ENCODE measurements at regions not wholly inside any gene's neighbourhood (a gene's known extent, or its start where the extent isn't known, plus 50 kb on each side); places are given as distances from the start of the nearest gene placed in this dataset.
A peak's percentile ranks its signal among the peaks of the same experiment; 100 is the strongest.

GRCh38 chr9:14516656-14517055, 176.6 kb downstream of the ZDHHC21 start:
- H4K20me1 ChIP-seq (ENCODE audit: insufficient read depth), result no peaks in the 10 kb centered on the region
- H3K79me2 ChIP-seq (ENCODE audit: insufficient read depth), result no peaks in the 10 kb centered on the region
- no peaks in the 10 kb centered on the region for H3K27me3 ChIP-seq (ENCODE audit: insufficient read depth)
- H3K4me1 ChIP-seq (ENCODE audit: control insufficient read depth in 1 of 2, insufficient read depth in 2 of 2, low read depth in 1 of 2, low read length in 1 of 2), result peaks cover 0 to 27% of the 10 kb centered on the region in 2 experiments; a peak in 2 of 4 replicates
- CTCF ChIA-PET, result interaction anchor here (0.6 to 2.6 kb wide), 14 partner anchors 9 to 1812 kb away, joined by 3 to 11 read pairs (median 5); no protein-coding TSS in a partner anchor
- no peak overlapping the region for H3K9ac ChIP-seq
- POLR2A ChIA-PET, result interaction anchor here (0.6 to 1.3 kb wide), 3 partner anchors 77 to 190 kb away, joined by 3 read pairs; no protein-coding TSS in a partner anchor
- no peaks in the 10 kb centered on the region for H3K36me3 ChIP-seq (replicated peaks in 1 of 2; ENCODE audit: control insufficient read depth in 1 of 2, insufficient read depth in 2 of 2, low read length in 1 of 2)
- H3K9me3 ChIP-seq, result no peaks in the 10 kb centered on the region
- no peaks in the 10 kb centered on the region for H3K9me2 ChIP-seq
- TF ChIP-seq FOSL2 (IDR thresholded peaks at IDR 0.05; ENCODE audit: borderline replicate concordance, low read depth) (no peak), ZBTB33 (IDR thresholded peaks at IDR 0.05; ENCODE audit: borderline replicate concordance, low read depth) (no peak), EZH2phosphoT487 (IDR thresholded peaks at IDR 0.05; ENCODE audit: borderline replicate concordance, low read depth) (no peak), FOXJ3 (CRISPR knock-in tag; IDR thresholded peaks at IDR 0.05) (no peak), USF1 (IDR thresholded peaks at IDR 0.05; ENCODE audit: borderline replicate concordance, low read depth) (no peak), IRF3 (IDR thresholded peaks at IDR 0.05; ENCODE audit: low read depth, low read length) (no peak), NRF1 (IDR thresholded peaks at IDR 0.05; ENCODE audit: low read depth, low read length) (no peak)
- 39% methylated on average over 2 of the region's 2 CpGs for WGBS (ENCODE audit: low lambda C conversion rate)
- no peak overlapping the region for H3K4me2 ChIP-seq
- peak overlapping the region in 1 of 2 experiments; percentile 93; a peak in 2 of 4 replicates for H3K27ac ChIP-seq (ENCODE audit: low read depth in 2 of 2, low read length in 1 of 2)
- DNase-seq, result no peak
- H3F3A ChIP-seq (replicated peaks; ENCODE audit: insufficient read depth), result no peaks in the 10 kb centered on the region
- H2AFZ ChIP-seq (ENCODE audit: low read depth), result no peak overlapping the region
- H3K4me3 ChIP-seq (ENCODE audit: low read depth in 2 of 2, low read length in 1 of 2), result no peak overlapping the region

GRCh38 chr9:14515571-14516198, 177.5 kb downstream of the ZDHHC21 start:
- H2AFZ ChIP-seq (ENCODE audit: low read depth), result no peak overlapping the region
- no peaks in the 10 kb centered on the region for H3F3A ChIP-seq (replicated peaks; ENCODE audit: insufficient read depth)
- ChIA-PET POLR2A (interaction anchor here (0.6 to 1.1 kb wide), 2 partner anchors 78 to 189 kb away, joined by 3 read pairs; no protein-coding TSS in a partner anchor), CTCF (interaction anchor here (0.6 to 2.5 kb wide), 12 partner anchors 9 to 589 kb away, joined by 3 to 11 read pairs (median 5); no protein-coding TSS in a partner anchor)
- no peaks in the 10 kb centered on the region for H4K20me1 ChIP-seq (ENCODE audit: insufficient read depth)
- H3K27me3 ChIP-seq (ENCODE audit: insufficient read depth), result no peaks in the 10 kb centered on the region
- H3K9ac ChIP-seq, result no peak overlapping the region
- H3K4me3 ChIP-seq (ENCODE audit: low read depth in 2 of 2, low read length in 1 of 2), result no peak overlapping the region; a peak in 1 of 4 replicates
- no peaks in the 10 kb centered on the region for H3K9me3 ChIP-seq
- H3K36me3 ChIP-seq (replicated peaks in 1 of 2; ENCODE audit: control insufficient read depth in 1 of 2, insufficient read depth in 2 of 2, low read length in 1 of 2), result no peaks in the 10 kb centered on the region
- peak; percentile 42 for DNase-seq
- H3K4me1 ChIP-seq (ENCODE audit: control insufficient read depth in 1 of 2, insufficient read depth in 2 of 2, low read depth in 1 of 2, low read length in 1 of 2), result peaks cover 0 to 27% of the 10 kb centered on the region in 2 experiments; a peak in 2 of 4 replicates
- H3K27ac ChIP-seq (ENCODE audit: low read depth in 2 of 2, low read length in 1 of 2), result peak overlapping the region in 1 of 2 experiments; percentile 93; a peak in 2 of 4 replicates
- WGBS (ENCODE audit: low lambda C conversion rate), result 60% methylated on average over 10 of the region's 16 CpGs
- H3K9me2 ChIP-seq, result no peaks in the 10 kb centered on the region
- no peaks in the 10 kb centered on the region for H3K79me2 ChIP-seq (ENCODE audit: insufficient read depth)
- H3K4me2 ChIP-seq, result no peak overlapping the region
- TF ChIP-seq FOSL2 (IDR thresholded peaks at IDR 0.05; ENCODE audit: borderline replicate concordance, low read depth) (no peak), RCOR1 (IDR thresholded peaks at IDR 0.05; ENCODE audit: low read length) (peak; percentile 52), SIN3A (IDR thresholded peaks at IDR 0.05; ENCODE audit: borderline replicate concordance, low read depth, low read length) (no peak), CHD2 (IDR thresholded peaks at IDR 0.05; ENCODE audit: low read length, partially characterized antibody) (no peak), NRF1 (IDR thresholded peaks at IDR 0.05; ENCODE audit: low read depth, low read length) (no peak), USF2 (IDR thresholded peaks at IDR 0.05; ENCODE audit: borderline replicate concordance, low read depth, low read length) (no peak), FOXM1 (IDR thresholded peaks at IDR 0.05; ENCODE audit: low read depth) (no peak), EP300 (IDR thresholded peaks at IDR 0.05; ENCODE audit: borderline replicate concordance in 1 of 2, low read depth in 1 of 2, low read length in 1 of 2) (peak in 1 of 2 experiments; percentile 70; a peak in 1 of 4 replicates), ZBTB33 (IDR thresholded peaks at IDR 0.05; ENCODE audit: borderline replicate concordance, low read depth) (no peak), PBX3 (IDR thresholded peaks at IDR 0.05) (no peak)
